IMR-90 (cell line): ENCODE measurements at regions not wholly inside any gene's neighbourhood (a gene's known extent, or its start where the extent isn't known, plus 50 kb on each side); places are given as distances from the start of the nearest gene placed in this dataset.

Source experiments
- ATAC-seq: fragments of 200-7000 bp; cut with Tn5 transposase; 2 replicates; pipeline ENCODE4 v1.9.1; 2020; ENCODE audit warnings: low read depth, mild to moderate bottlenecking, moderate library complexity
- BruUV-seq: library from RNA; stranded (reverse); fragments of 400-500 nt; replicated peaks from 2 replicates; lab custom pipeline; 2021; lab: Mats Ljungman, UMichigan
- CTCF ChIA-PET: fragments of 300-600 bp; formaldehyde crosslinking; extraction: SDS; loops from one replicate; lab custom pipeline; 2021; ENCODE audit warnings: antibody characterized with exemption; lab: Yijun Ruan, JAX
- POLR2A ChIA-PET: fragments of 300-600 bp; sonication (Branson Sonifier 250); formaldehyde crosslinking; loops from one replicate; lab custom pipeline; 2022; ENCODE audit warnings: antibody characterized with exemption; ENCODE audit not compliant: unreplicated experiment; lab: Charles Lee
- DNase-seq: peaks from one replicate; pipeline ENCODE4 v3.0.0; 2013
- H2AFZ ChIP-seq: replicated peaks from 2 replicates; pipeline ENCODE3; 2013; ENCODE audit warnings: low read length, mild to moderate bottlenecking; ENCODE audit not compliant: poor library complexity
- H2AK5ac ChIP-seq: 2 replicates; pipeline ENCODE4 v1.6.1; 2013; ENCODE audit warnings: low read depth, low read length, inconsistent platforms
- H2AK9ac ChIP-seq: replicated peaks from 2 replicates; pipeline ENCODE3; 2013; ENCODE audit warnings: mild to moderate bottlenecking, low read depth, low read length, moderate library complexity; ENCODE audit not compliant: poor library complexity
- H2BK120ac ChIP-seq: 2 replicates; pipeline ENCODE4 v1.6.1; 2013; ENCODE audit warnings: low read depth, low read length, inconsistent platforms
- H2BK15ac ChIP-seq: 3 replicates; pipeline ENCODE4 v1.6.1; 2013; ENCODE audit warnings: low read depth, low read length, inconsistent platforms
- H2BK20ac ChIP-seq: 2 replicates; pipeline ENCODE4 v1.6.1; 2013; ENCODE audit warnings: low read depth, mild to moderate bottlenecking, inconsistent platforms, low read length, moderate library complexity
- H2BK5ac ChIP-seq: 2 replicates; pipeline ENCODE4 v1.6.1; 2013; ENCODE audit warnings: mild to moderate bottlenecking, low read depth, low read length, inconsistent platforms; ENCODE audit not compliant: poor library complexity, severe bottlenecking
- H3K14ac ChIP-seq: replicated peaks from 2 replicates; pipeline ENCODE4 v1.6.1; 2013; ENCODE audit warnings: low read depth, low read length, inconsistent platforms
- H3K18ac ChIP-seq: 2 replicates; pipeline ENCODE4 v1.6.1; 2013; ENCODE audit warnings: low read depth, low read length, control low read depth
- H3K23ac ChIP-seq: 2 replicates; pipeline ENCODE4 v1.6.1; 2013; ENCODE audit warnings: low read depth, low read length, inconsistent platforms
- H3K27ac ChIP-seq: 2 replicates; pipeline ENCODE4 v1.5.1; 2013; ENCODE audit warnings: mild to moderate bottlenecking, control low read depth, low read length; ENCODE audit not compliant: insufficient read depth
- H3K27me3 ChIP-seq: 2 replicates; pipeline ENCODE4 v1.6.1; 2013; ENCODE audit warnings: low read length; ENCODE audit not compliant: control insufficient read depth, insufficient read depth
- H3K36me3 ChIP-seq: 2 replicates; pipeline ENCODE4 v1.6.1; 2013; ENCODE audit warnings: low read length, mixed read lengths; ENCODE audit not compliant: control insufficient read depth, insufficient read depth
- H3K4ac ChIP-seq: 2 replicates; pipeline ENCODE4 v1.6.1; 2013; ENCODE audit warnings: low read depth, low read length, inconsistent platforms
- H3K4me1 ChIP-seq: 2 replicates; pipeline ENCODE4 v1.6.1; 2013; ENCODE audit warnings: low read length, mixed read lengths; ENCODE audit not compliant: control insufficient read depth, insufficient read depth
- H3K4me2 ChIP-seq: 2 replicates; pipeline ENCODE4 v1.6.1; 2013; ENCODE audit warnings: low read depth, mild to moderate bottlenecking, control low read depth, low read length, moderate library complexity
- H3K4me3 ChIP-seq: 2 replicates; pipeline ENCODE4 v1.5.1; 2013; ENCODE audit warnings: low read depth, mild to moderate bottlenecking, control low read depth, low read length, moderate library complexity; ENCODE audit not compliant: insufficient read depth
- H3K56ac ChIP-seq: 2 replicates; pipeline ENCODE4 v1.6.1; 2013; ENCODE audit warnings: low read length, inconsistent platforms; ENCODE audit not compliant: insufficient read depth; ENCODE audit errors: extremely low read depth
- H3K79me1 ChIP-seq, 2 experiments: 2 replicates each; pipeline ENCODE4 v1.6.1; 2013; ENCODE audit warnings: low read length in 2 of 2, inconsistent platforms in 1 of 2, low read depth in 1 of 2
- H3K9ac ChIP-seq: 2 replicates; pipeline ENCODE4 v1.6.1; 2013; ENCODE audit warnings: low read depth, low read length, control low read depth
- H3K9me1 ChIP-seq: 2 replicates; pipeline ENCODE4 v1.6.1; 2013; ENCODE audit warnings: low read length, inconsistent platforms; ENCODE audit not compliant: insufficient read depth
- H3K9me3 ChIP-seq: 2 replicates; pipeline ENCODE4 v1.6.1; 2013; ENCODE audit warnings: low read length; ENCODE audit not compliant: control insufficient read depth, insufficient read depth
- H4K20me1 ChIP-seq: 2 replicates; pipeline ENCODE4 v1.6.1; 2013; ENCODE audit warnings: low read length, inconsistent platforms; ENCODE audit not compliant: insufficient read depth
- H4K5ac ChIP-seq: 2 replicates; pipeline ENCODE4 v1.6.1; 2013; ENCODE audit warnings: mild to moderate bottlenecking, low read depth, low read length, control low read depth
- H4K8ac ChIP-seq, 2 experiments: 2 replicates each; pipeline ENCODE4 v1.6.1; 2013; ENCODE audit warnings: low read depth in 2 of 2, low read length in 2 of 2, control low read depth in 1 of 2, inconsistent platforms in 1 of 2
- H4K91ac ChIP-seq: 2 replicates; pipeline ENCODE4 v1.6.1; 2013; ENCODE audit warnings: low read depth, low read length, inconsistent platforms; ENCODE audit not compliant: insufficient read depth
- MXI1 ChIP-seq: IDR thresholded peaks from 2 replicates; pipeline ENCODE4 v1.6.1; 2012; ENCODE audit warnings: low read depth, mild to moderate bottlenecking, low read length, moderate library complexity, borderline replicate concordance
- RFX5 ChIP-seq: IDR thresholded peaks from 2 replicates; pipeline ENCODE4 v1.8.0; 2012; ENCODE audit warnings: low read depth, mild to moderate bottlenecking, low read length, moderate library complexity
- WGBS, 2 experiments: methylation state at CpG; one replicate each; pipeline versions ENCODE4 v1.1.5 to v1.1.7; 2013; ENCODE audit warnings: missing lambda C conversion rate in 2 of 2; ENCODE audit not compliant: insufficient read length in 1 of 2; ENCODE audit errors: extremely low coverage in 2 of 2; 5-methylcytosine and 5-hydroxymethylcytosine counted together
- dilution Hi-C: fragments of 300-500 bp; cut with HindIII; formaldehyde crosslinking; loops from one replicate; pipeline ENCODE4 v1.14.3; 2018; ENCODE audit warnings: low sequenced_read_pairs; ENCODE audit not compliant: unreplicated experiment
- in situ Hi-C: fragments of 300-500 bp; cut with MboI; formaldehyde crosslinking; loops from 3 replicates; pipeline ENCODE4 v1.14.3; 2019; ENCODE audit warnings: low sequenced_read_pairs, inconsistent platforms, mixed read lengths
- intact Hi-C: fragments of 100-400 bp; cut with micrococcal nuclease; formaldehyde crosslinking; loops from 2 replicates; pipeline ENCODE4 v1.10.0; 2022

DNA sequence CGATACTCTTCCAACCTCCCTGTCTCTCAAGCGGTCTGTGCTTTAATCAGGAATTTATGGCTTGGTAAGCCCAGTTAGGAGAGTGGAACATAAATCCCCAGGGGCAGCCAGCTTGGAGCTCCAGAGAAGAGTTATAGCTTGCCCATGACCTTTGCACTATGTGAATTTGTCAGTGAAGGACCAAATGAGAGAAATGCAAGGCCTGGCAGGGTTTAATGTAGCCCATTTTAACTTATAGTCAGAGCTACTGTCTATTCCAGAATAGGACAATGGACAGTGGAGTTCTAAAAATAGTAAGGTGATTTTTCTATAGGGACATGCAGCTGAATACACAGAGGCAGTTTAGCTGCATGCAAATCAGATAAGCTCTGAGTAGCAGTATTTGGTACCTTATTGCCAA is 142.6 kb upstream of the CAV2 start:
- H3K36me3 ChIP-seq: no peaks in the 10 kb centered on the region
- in situ Hi-C loops: no loop called here
- BruUV-seq: no TSS peak
- peaks cover 5 to 14% of the 10 kb centered on the region in 2 experiments; a peak in 2 of 4 replicates for H3K79me1 ChIP-seq
- H2AFZ ChIP-seq: no peak overlapping the region
- H3K14ac ChIP-seq: peak overlapping the region; percentile 90
- POLR2A ChIA-PET: no interaction called here
- no peak overlapping the region for H3K4me3 ChIP-seq
- H2BK20ac ChIP-seq: peak overlapping the region; percentile 95
- dilution Hi-C loops: no loop called here
- no peak for TF ChIP-seq RFX5
- TF ChIP-seq MXI1: no peak
- ATAC-seq (no peak), DNase-seq (peak; percentile 33)
- peak overlapping the region; percentile 83; the same call in 1 of the 2 replicates for H2AK5ac ChIP-seq
- peak overlapping the region; percentile 90 for H2BK5ac ChIP-seq
- peak overlapping the region; percentile 63 to 82; a peak in 3 of 4 replicates for H4K8ac ChIP-seq
- peaks cover 6% of the 10 kb centered on the region for H3K9me1 ChIP-seq
- H3K9me3 ChIP-seq: no peaks in the 10 kb centered on the region
- no peak overlapping the region for H3K9ac ChIP-seq
- H4K20me1 ChIP-seq: no peaks in the 10 kb centered on the region
- peak overlapping the region; percentile 39; the same call in 1 of the 2 replicates for H3K4me2 ChIP-seq
- peak overlapping the region; percentile 27; the same call in 1 of the 2 replicates for H3K27ac ChIP-seq
- peak overlapping the region; percentile 87 for H3K23ac ChIP-seq
- H3K4me1 ChIP-seq: peaks cover 24% of the 10 kb centered on the region
- CTCF ChIA-PET: interaction anchor here (0.5 kb wide), 1 partner anchor 132 kb away, joined by 5 read pairs; no protein-coding TSS in a partner anchor
- WGBS, 2 experiments: no CpG with 5 or more reads among the region's 2 CpGs
- peak overlapping the region; percentile 91 for H3K18ac ChIP-seq
- peak overlapping the region; percentile 70 for H4K5ac ChIP-seq
- no peaks in the 10 kb centered on the region for H3K27me3 ChIP-seq
- peak overlapping the region; percentile 97 for H2BK15ac ChIP-seq
- peak overlapping the region; percentile 99 for H2BK120ac ChIP-seq
- peak overlapping the region; percentile 96 for H4K91ac ChIP-seq
- intact Hi-C loops: loop anchor here (5.0 kb wide), 1 partner anchor 70 kb away; no protein-coding TSS in a partner anchor
- H2AK9ac ChIP-seq: no peak overlapping the region
- peak overlapping the region; percentile 87 for H3K4ac ChIP-seq
- H3K56ac ChIP-seq: peak overlapping the region; percentile 20; the same call in 1 of the 2 replicates
